H9 (cell line): ENCODE measurements at regions not wholly inside any gene's neighbourhood (a gene's known extent, or its start where the extent isn't known, plus 50 kb on each side); places are given as distances from the start of the nearest gene placed in this dataset.

Experiments used
- DNase-seq: peaks from one replicate; pipeline ENCODE4 v3.0.0-alpha.2; 2017
- H2AFZ ChIP-seq: one replicate; pipeline ENCODE4 v1.6.1; 2013; ENCODE audit warnings: mild to moderate bottlenecking, low read length, control low read depth, moderate library complexity
- H2AK5ac ChIP-seq: 2 replicates; pipeline ENCODE4 v1.6.1; 2013; ENCODE audit warnings: low read length, control low read depth, mixed read lengths; ENCODE audit not compliant: insufficient read length
- H2BK120ac ChIP-seq: one replicate; pipeline ENCODE4 v1.6.1; 2013; ENCODE audit warnings: low read depth, mild to moderate bottlenecking, low read length, control low read depth, inconsistent platforms; ENCODE audit not compliant: poor library complexity, severe bottlenecking
- H2BK12ac ChIP-seq: 2 replicates; pipeline ENCODE4 v1.6.1; 2013; ENCODE audit warnings: low read length, control low read depth, mixed read lengths, low read depth; ENCODE audit not compliant: insufficient read length
- H2BK15ac ChIP-seq: 2 replicates; pipeline ENCODE4 v1.6.1; 2013; ENCODE audit warnings: low read depth, low read length, control low read depth
- H2BK20ac ChIP-seq: one replicate; pipeline ENCODE4 v1.6.1; 2013; ENCODE audit warnings: low read depth, mild to moderate bottlenecking, low read length, control low read depth, inconsistent platforms; ENCODE audit not compliant: poor library complexity, severe bottlenecking
- H2BK5ac ChIP-seq: 2 replicates; pipeline ENCODE4 v1.6.1; 2013; ENCODE audit warnings: low read length, control low read depth, mixed read lengths; ENCODE audit not compliant: insufficient read length
- H3K14ac ChIP-seq: 2 replicates; pipeline ENCODE4 v1.6.1; 2013; ENCODE audit warnings: low read length, control low read depth; ENCODE audit not compliant: insufficient read depth
- H3K18ac ChIP-seq: 2 replicates; pipeline ENCODE4 v1.6.1; 2013; ENCODE audit warnings: low read depth, mild to moderate bottlenecking, mixed read lengths, low read length, control low read depth; ENCODE audit not compliant: insufficient read length
- H3K23ac ChIP-seq: 2 replicates; pipeline ENCODE4 v1.6.1; 2013; ENCODE audit warnings: low read length, control low read depth, mixed read lengths, low read depth; ENCODE audit not compliant: insufficient read length
- H3K23me2 ChIP-seq: 2 replicates; pipeline ENCODE4 v1.6.1; 2013; ENCODE audit warnings: low read depth, mild to moderate bottlenecking, mixed read lengths, low read length, control low read depth; ENCODE audit not compliant: insufficient read length, poor library complexity, severe bottlenecking
- H3K27ac ChIP-seq: 2 replicates; pipeline ENCODE4 v1.5.1; 2013; ENCODE audit warnings: low read length, control low read depth, mixed read lengths, low read depth; ENCODE audit not compliant: insufficient read length
- H3K27me3 ChIP-seq: 2 replicates; pipeline ENCODE4 v1.6.1; 2013; ENCODE audit warnings: low read length, control low read depth, inconsistent platforms; ENCODE audit not compliant: insufficient read depth
- H3K4ac ChIP-seq: 2 replicates; pipeline ENCODE4 v1.6.1; 2013; ENCODE audit warnings: low read depth, mild to moderate bottlenecking, control low read depth, inconsistent platforms, low read length, moderate library complexity
- H3K4me1 ChIP-seq: 2 replicates; pipeline ENCODE4 v1.6.1; 2013; ENCODE audit warnings: low read length, control low read depth, inconsistent platforms; ENCODE audit not compliant: insufficient read depth
- H3K4me2 ChIP-seq: 2 replicates; pipeline ENCODE4 v1.6.1; 2013; ENCODE audit warnings: low read length, control low read depth, mixed read lengths; ENCODE audit not compliant: insufficient read length, insufficient read depth
- H3K56ac ChIP-seq: 2 replicates; pipeline ENCODE4 v1.6.1; 2013; ENCODE audit warnings: low read depth, mild to moderate bottlenecking, mixed read lengths, low read length, control low read depth; ENCODE audit not compliant: insufficient read length
- H3K79me1 ChIP-seq: 2 replicates; pipeline ENCODE4 v1.6.1; 2013; ENCODE audit warnings: low read depth, mild to moderate bottlenecking, moderate library complexity, low read length, control low read depth, inconsistent platforms; ENCODE audit not compliant: insufficient read depth, poor library complexity, severe bottlenecking
- H3K79me2 ChIP-seq: 2 replicates; pipeline ENCODE4 v1.6.1; 2013; ENCODE audit warnings: low read length, control low read depth, inconsistent platforms; ENCODE audit not compliant: insufficient read depth
- H3K9ac ChIP-seq: 2 replicates; pipeline ENCODE4 v1.6.1; 2013; ENCODE audit warnings: low read length, control low read depth, mixed read lengths; ENCODE audit not compliant: insufficient read length; ENCODE audit errors: extremely low read depth
- H3K9me3 ChIP-seq: one replicate; pipeline ENCODE4 v1.6.1; 2013; ENCODE audit warnings: low read depth, low read length, inconsistent platforms; ENCODE audit not compliant: control insufficient read depth
- H3T11ph ChIP-seq: one replicate; pipeline ENCODE4 v1.6.1; 2013; ENCODE audit warnings: mild to moderate bottlenecking, low read length, control low read depth, inconsistent platforms
- H4K20me1 ChIP-seq: one replicate; pipeline ENCODE4 v1.6.1; 2013; ENCODE audit not compliant: control insufficient read depth, insufficient read length, insufficient read depth
- H4K5ac ChIP-seq: 2 replicates; pipeline ENCODE4 v1.6.1; 2013; ENCODE audit warnings: low read depth, mild to moderate bottlenecking, mixed read lengths, low read length, control low read depth; ENCODE audit not compliant: insufficient read length
- H4K8ac ChIP-seq: replicated peaks from 2 replicates; pipeline ENCODE4 v1.6.1; 2013; ENCODE audit warnings: low read length, control low read depth, mixed read lengths, low read depth; ENCODE audit not compliant: insufficient read length
- H4K91ac ChIP-seq: 2 replicates; pipeline ENCODE4 v1.6.1; 2013; ENCODE audit warnings: low read depth, mild to moderate bottlenecking, moderate library complexity, mixed read lengths, low read length, control low read depth; ENCODE audit not compliant: insufficient read length
- H3K27ac Mint-ChIP-seq, 3 experiments: 2 replicates in 2 of 3; 3 replicates in 1 of 3; pipeline ENCODE4 v1.8.0; 2020 to 2021; ENCODE audit warnings: mixed read lengths in 3 of 3, mild to moderate bottlenecking in 1 of 3, moderate library complexity in 1 of 3
- H3K27me3 Mint-ChIP-seq: 2 replicates; pipeline ENCODE4 v1.8.0; 2021; ENCODE audit warnings: low read depth, mild to moderate bottlenecking, moderate library complexity, mixed read lengths
- H3K36me3 Mint-ChIP-seq, 3 experiments: 2 replicates in 2 of 3; 3 replicates in 1 of 3; pipeline ENCODE4 v1.8.0; 2020 to 2021; ENCODE audit warnings: low read depth in 3 of 3, mixed read lengths in 3 of 3; ENCODE audit not compliant: insufficient read depth in 1 of 3
- H3K4me1 Mint-ChIP-seq, 2 experiments: 2 replicates each; pipeline ENCODE4 v1.8.0; 2020; ENCODE audit warnings: mixed read lengths in 2 of 2
- H3K4me3 Mint-ChIP-seq, 2 experiments: 2 replicates in 1 of 2; 3 replicates in 1 of 2; pipeline ENCODE4 v1.8.0; 2020 to 2021; ENCODE audit warnings: mild to moderate bottlenecking in 2 of 2, mixed read lengths in 2 of 2, moderate library complexity in 1 of 2
- H3K9me3 Mint-ChIP-seq, 2 experiments: 2 replicates in 1 of 2; 3 replicates in 1 of 2; pipeline ENCODE4 v1.8.0; 2020; ENCODE audit warnings: mild to moderate bottlenecking in 2 of 2, mixed read lengths in 2 of 2, moderate library complexity in 1 of 2
- CTCF ChIP-seq: fragments of 200-600 bp; sonication (generic); conservative IDR thresholded peaks from 3 replicates; pipeline ENCODE4 v1.8.0; 2021; ENCODE audit warnings: antibody characterized with exemption, mild to moderate bottlenecking
- WGBS: extraction: QIAGEN DNeasy Blood & Tissue Kit; methylation state at CpG from one replicate; pipeline ENCODE4 v1.1.7; 2013; ENCODE audit warnings: missing lambda C conversion rate, low lambda C conversion rate, mixed read lengths; ENCODE audit not compliant: insufficient read length; ENCODE audit errors: extremely low coverage; 5-methylcytosine and 5-hydroxymethylcytosine counted together

GRCh38 chr17:83014940-83015910 is 64.2 kb upstream of the METRNL start:
- Mint-ChIP-seq H3K4me3 (no peak overlapping the region), H3K27ac (no peak overlapping the region), H3K9me3 (no peaks in the 10 kb centered on the region; a peak in 1 of 5 replicates), H3K4me1 (peaks cover 1 to 7% of the 10 kb centered on the region in 2 experiments; a peak in 3 of 4 replicates), H3K36me3 (peaks cover 0 to 2% (median 0%) of the 10 kb centered on the region in 3 experiments; a peak in 1 of 7 replicates), H3K27me3 (no peaks in the 10 kb centered on the region)
- WGBS = no CpG with 5 or more reads among the region's 33 CpGs
- H3K23ac ChIP-seq = no peak overlapping the region
- H3K27me3 ChIP-seq = no peaks in the 10 kb centered on the region
- no peak overlapping the region for H3K14ac ChIP-seq
- no peak for DNase-seq
- no peak overlapping the region for H3K4me2 ChIP-seq
- H2BK5ac ChIP-seq = no peak overlapping the region
- no peak overlapping the region for H2BK120ac ChIP-seq
- H2BK12ac ChIP-seq = no peak overlapping the region
- no peak overlapping the region for H3K27ac ChIP-seq
- peaks cover 3% of the 10 kb centered on the region for H3K9me3 ChIP-seq
- no peaks in the 10 kb centered on the region for H3K79me1 ChIP-seq
- H4K20me1 ChIP-seq = no peaks in the 10 kb centered on the region
- H3K4me1 ChIP-seq = no peaks in the 10 kb centered on the region; the same call in 1 of the 2 replicates
- no peak overlapping the region for H4K8ac ChIP-seq
- H3K23me2 ChIP-seq = no peaks in the 10 kb centered on the region
- no peak overlapping the region for H3K18ac ChIP-seq
- H4K5ac ChIP-seq = no peak overlapping the region
- no peak overlapping the region for H2BK20ac ChIP-seq
- no peak overlapping the region for H3K4ac ChIP-seq
- H2AFZ ChIP-seq = no peak overlapping the region
- H3K56ac ChIP-seq = no peak overlapping the region
- TF ChIP-seq CTCF = no peak
- no peak overlapping the region for H3K9ac ChIP-seq
- H4K91ac ChIP-seq = no peak overlapping the region
- no peaks in the 10 kb centered on the region for H3K79me2 ChIP-seq
- H2AK5ac ChIP-seq = no peak overlapping the region
- no peak overlapping the region for H3T11ph ChIP-seq
- H2BK15ac ChIP-seq = no peak overlapping the region
